ENCODE measurements at regions not wholly inside any gene's neighbourhood (a gene's known extent, or its start where the extent isn't known, plus 50 kb on each side); places are given as distances from the start of the nearest gene placed in this dataset.

DNA sequence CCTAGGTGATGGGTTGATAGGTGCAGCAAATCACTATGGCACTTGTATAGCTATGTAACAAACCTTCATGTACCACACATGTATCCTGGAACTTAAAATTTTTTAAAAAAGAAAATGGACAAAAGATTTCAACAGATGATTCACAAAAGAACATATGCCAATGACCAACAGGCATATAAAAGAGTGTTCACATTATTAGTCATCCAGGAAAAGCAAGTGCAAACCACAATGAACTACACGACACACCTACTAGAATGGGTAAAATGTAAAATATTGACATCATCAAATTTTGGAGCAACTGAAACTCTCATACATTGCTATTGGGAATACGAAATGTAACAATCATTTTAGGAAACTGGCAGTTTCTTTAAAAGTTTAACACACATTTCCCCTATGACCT is 109.9 kb downstream of the YIPF5 start:
- H3K4me1 ChIP-seq (ENCODE audit: insufficient read depth, low read length), result 0 out of 2 replicates have a peak, but pooled peaks cover 3% of the 10 kb centered on the region
- ATAC-seq, result peak; percentile 78
- H3K79me2 ChIP-seq (ENCODE audit: low read length), result no peaks in the 10 kb centered on the region
- peaks cover 5% of the 10 kb centered on the region; the same call in 1 of the 2 replicates for H3K9me3 ChIP-seq (ENCODE audit: low read length)
- H3K27me3 ChIP-seq (ENCODE audit: low read length), result no peaks in the 10 kb centered on the region
- no TSS peak for BruUV-seq (replicated peaks)
- no peaks in the 10 kb centered on the region for H3K9me2 ChIP-seq (replicated peaks; ENCODE audit: low read length)
- no peak overlapping the region for H3K4me3 ChIP-seq (ENCODE audit: low read length)
- H3K36me3 ChIP-seq (ENCODE audit: low read depth, low read length), result no peaks in the 10 kb centered on the region; the same call in 1 of the 2 replicates
- intact Hi-C loops (cut with micrococcal nuclease), result no loop called here
- POLR2A ChIA-PET (ENCODE audit: unreplicated experiment), result no interaction called here
- H3K9ac ChIP-seq (ENCODE audit: low read length), result no peak overlapping the region
- TF ChIP-seq, protein P1, sequence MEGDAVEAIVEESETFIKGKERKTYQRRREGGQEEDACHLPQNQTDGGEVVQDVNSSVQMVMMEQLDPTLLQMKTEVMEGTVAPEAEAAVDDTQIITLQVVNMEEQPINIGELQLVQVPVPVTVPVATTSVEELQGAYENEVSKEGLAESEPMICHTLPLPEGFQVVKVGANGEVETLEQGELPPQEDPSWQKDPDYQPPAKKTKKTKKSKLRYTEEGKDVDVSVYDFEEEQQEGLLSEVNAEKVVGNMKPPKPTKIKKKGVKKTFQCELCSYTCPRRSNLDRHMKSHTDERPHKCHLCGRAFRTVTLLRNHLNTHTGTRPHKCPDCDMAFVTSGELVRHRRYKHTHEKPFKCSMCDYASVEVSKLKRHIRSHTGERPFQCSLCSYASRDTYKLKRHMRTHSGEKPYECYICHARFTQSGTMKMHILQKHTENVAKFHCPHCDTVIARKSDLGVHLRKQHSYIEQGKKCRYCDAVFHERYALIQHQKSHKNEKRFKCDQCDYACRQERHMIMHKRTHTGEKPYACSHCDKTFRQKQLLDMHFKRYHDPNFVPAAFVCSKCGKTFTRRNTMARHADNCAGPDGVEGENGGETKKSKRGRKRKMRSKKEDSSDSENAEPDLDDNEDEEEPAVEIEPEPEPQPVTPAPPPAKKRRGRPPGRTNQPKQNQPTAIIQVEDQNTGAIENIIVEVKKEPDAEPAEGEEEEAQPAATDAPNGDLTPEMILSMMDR (conservative IDR thresholded peaks at IDR 0.05; ENCODE audit: low read depth, low read length), result no peak
- TF ChIP-seq EZH2phosphoT487 (IDR thresholded peaks at IDR 0.05; ENCODE audit: borderline replicate concordance, low read length), result no peak
- no peak for TF ChIP-seq EZH2 (IDR thresholded peaks at IDR 0.05; ENCODE audit: low read length, unreplicated experiment)
- DNase-seq, result peak; percentile 70
- H4K20me1 ChIP-seq (ENCODE audit: low read length), result no peaks in the 10 kb centered on the region
- peak overlapping the region; percentile 69 for H3K27ac ChIP-seq (ENCODE audit: low read length)
- H2AFZ ChIP-seq (ENCODE audit: low read length), result no peak overlapping the region
- H3K4me2 ChIP-seq (ENCODE audit: low read length), result no peak overlapping the region
- H3F3A ChIP-seq (ENCODE audit: low read length, unreplicated experiment), result no peaks in the 10 kb centered on the region
- CTCF ChIA-PET, result no interaction called here

DNA sequence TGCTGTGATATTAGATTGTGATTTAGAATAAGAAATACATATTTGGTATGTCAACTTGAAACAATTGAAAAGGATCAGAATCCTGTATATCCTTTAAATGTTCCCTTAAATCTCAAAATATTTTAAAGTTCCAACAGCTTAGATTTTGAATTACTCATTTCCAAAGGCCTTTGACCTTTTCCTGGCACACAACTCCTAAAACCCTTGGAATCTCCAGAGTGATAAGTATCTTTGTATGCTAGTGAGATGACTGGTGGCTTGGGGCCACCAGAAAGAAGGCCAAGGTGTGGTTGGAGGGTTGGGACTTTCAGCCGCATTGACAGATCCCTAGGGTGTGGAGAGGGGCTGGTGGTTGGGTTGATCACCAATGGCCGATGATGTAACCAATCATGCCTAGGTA is 104.7 kb downstream of the YIPF5 start:
- H3K9ac ChIP-seq (ENCODE audit: low read length), result no peak overlapping the region
- CTCF ChIA-PET, result no interaction called here
- BruUV-seq (replicated peaks), result no TSS peak
- peaks cover 5% of the 10 kb centered on the region; the same call in 1 of the 2 replicates for H3K9me3 ChIP-seq (ENCODE audit: low read length)
- H3F3A ChIP-seq (ENCODE audit: low read length, unreplicated experiment), result no peaks in the 10 kb centered on the region
- no peak overlapping the region for H2AFZ ChIP-seq (ENCODE audit: low read length)
- POLR2A ChIA-PET (ENCODE audit: unreplicated experiment), result no interaction called here
- no peak for ATAC-seq
- H3K4me3 ChIP-seq (ENCODE audit: low read length), result no peak overlapping the region
- no peaks in the 10 kb centered on the region for H3K79me2 ChIP-seq (ENCODE audit: low read length)
- H3K4me2 ChIP-seq (ENCODE audit: low read length), result no peak overlapping the region
- TF ChIP-seq EZH2phosphoT487 (IDR thresholded peaks at IDR 0.05; ENCODE audit: borderline replicate concordance, low read length) (no peak), EZH2 (IDR thresholded peaks at IDR 0.05; ENCODE audit: low read length, unreplicated experiment) (no peak)
- TF ChIP-seq, protein P1 (conservative IDR thresholded peaks at IDR 0.05; ENCODE audit: low read depth, low read length), result no peak
- H3K9me2 ChIP-seq (replicated peaks; ENCODE audit: low read length), result no peaks in the 10 kb centered on the region
- H3K27ac ChIP-seq (ENCODE audit: low read length), result no peak overlapping the region
- H4K20me1 ChIP-seq (ENCODE audit: low read length), result no peaks in the 10 kb centered on the region
- no peaks in the 10 kb centered on the region; the same call in 1 of the 2 replicates for H3K36me3 ChIP-seq (ENCODE audit: low read depth, low read length)
- peak; percentile 14 for DNase-seq
- intact Hi-C loops (cut with micrococcal nuclease), result no loop called here
- no peaks in the 10 kb centered on the region for H3K27me3 ChIP-seq (ENCODE audit: low read length)
- no peaks in the 10 kb centered on the region for H3K4me1 ChIP-seq (ENCODE audit: insufficient read depth, low read length)

GRCh38 chr5:144072518-144072927 is 97.9 kb downstream of the YIPF5 start:
- intact Hi-C loops (cut with micrococcal nuclease), result loop anchor here (1.0 to 5.0 kb wide), 3 partner anchors 94 to 245 kb away; no protein-coding TSS in a partner anchor
- H3F3A ChIP-seq (ENCODE audit: low read length, unreplicated experiment), result no peaks in the 10 kb centered on the region
- ChIA-PET CTCF (no interaction called here), POLR2A (ENCODE audit: unreplicated experiment) (interaction anchor here (0.6 to 0.9 kb wide), 2 partner anchors 41 to 723 kb away, joined by 4 read pairs; no protein-coding TSS in a partner anchor)
- H3K9me2 ChIP-seq (replicated peaks; ENCODE audit: low read length), result no peaks in the 10 kb centered on the region
- H3K79me2 ChIP-seq (ENCODE audit: low read length), result no peaks in the 10 kb centered on the region
- ATAC-seq (peak; percentile 92), DNase-seq (peak; percentile 84)
- H3K9ac ChIP-seq (ENCODE audit: low read length), result no peak overlapping the region
- H3K36me3 ChIP-seq (ENCODE audit: low read depth, low read length), result no peaks in the 10 kb centered on the region
- TF ChIP-seq, protein P1 (conservative IDR thresholded peaks at IDR 0.05; ENCODE audit: low read depth, low read length), result no peak
- no peak for TF ChIP-seq EZH2 (IDR thresholded peaks at IDR 0.05; ENCODE audit: low read length, unreplicated experiment)
- TF ChIP-seq EZH2phosphoT487 (IDR thresholded peaks at IDR 0.05; ENCODE audit: borderline replicate concordance, low read length), result no peak
- H3K4me2 ChIP-seq (ENCODE audit: low read length), result peak overlapping the region; percentile 69
- no peaks in the 10 kb centered on the region for H3K9me3 ChIP-seq (ENCODE audit: low read length)
- H4K20me1 ChIP-seq (ENCODE audit: low read length), result no peaks in the 10 kb centered on the region
- peaks cover 17% of the 10 kb centered on the region for H3K4me1 ChIP-seq (ENCODE audit: insufficient read depth, low read length)
- peak overlapping the region; percentile 87 for H3K27ac ChIP-seq (ENCODE audit: low read length)
- H3K27me3 ChIP-seq (ENCODE audit: low read length), result no peaks in the 10 kb centered on the region
- no TSS peak for BruUV-seq (replicated peaks)
- no peak overlapping the region for H2AFZ ChIP-seq (ENCODE audit: low read length)
- H3K4me3 ChIP-seq (ENCODE audit: low read length), result no peak overlapping the region

Data from PC-3 (cell line).